Myocyte (in vitro differentiated cells): ENCODE measurements at regions not wholly inside any gene's neighbourhood (a gene's known extent, or its start where the extent isn't known, plus 50 kb on each side); places are given as distances from the start of the nearest gene placed in this dataset.
A peak's percentile ranks its signal among the peaks of the same experiment; 100 is the strongest.
"Not testable (repeated sequence)": the region's sequence is repeated elsewhere in the genome, so short reads cannot be mapped to it uniquely, and the experiment has no call there.

Experiments used
- DNase-seq: peaks from one replicate; pipeline ENCODE4 v3.0.0-alpha.2; 2012; ENCODE audit warnings: low read depth

- peak; percentile 33 for DNase-seq
These were observed 52.8 kb upstream of the CLDN24 start for GRCh38 chr4:183374950-183375555.

GRCh38 chr4:183376381-183376780 is 54.2 kb upstream of the CLDN24 start:
- no peak for DNase-seq

- no peak for DNase-seq
These were observed 55.3 kb upstream of the CLDN24 start for GRCh38 chr4:183377491-183377890.

GRCh38 chr4:183378347-183378746 is 56.1 kb upstream of the CLDN24 start:
- not testable (repeated sequence) for DNase-seq

- DNase-seq = no peak
These were observed 58.7 kb upstream of the CLDN24 start for GRCh38 chr4:183380901-183381300.

- no peak for DNase-seq
These were observed 60.8 kb upstream of the CDKN2AIP start for GRCh38 chr4:183383606-183384005.

GRCh38 chr4:183384516-183384915 is 59.9 kb upstream of the CDKN2AIP start:
- DNase-seq = no peak

GRCh38 chr4:183384983-183385382 is 59.5 kb upstream of the CDKN2AIP start:
- no peak for DNase-seq

GRCh38 chr4:183388021-183388420 is 56.4 kb upstream of the CDKN2AIP start:
- DNase-seq = no peak

- DNase-seq = no peak
These were observed 55.7 kb upstream of the CDKN2AIP start for GRCh38 chr4:183388777-183389176.

GRCh38 chr4:183390374-183390773 is 54.1 kb upstream of the CDKN2AIP start:
- no peak for DNase-seq

- no peak for DNase-seq
These were observed 53.2 kb upstream of the CDKN2AIP start for GRCh38 chr4:183391204-183391603.

- DNase-seq = no peak
These were observed 52.1 kb upstream of the CDKN2AIP start for GRCh38 chr4:183392377-183392776.

GRCh38 chr4:183393446-183393845 is 51.0 kb upstream of the CDKN2AIP start:
- DNase-seq = no peak

GRCh38 chr4:183394166-183394951 is 50.1 kb upstream of the CDKN2AIP start:
- no peak for DNase-seq
